ENCODE measurements at regions not wholly inside any gene's neighbourhood (a gene's known extent, or its start where the extent isn't known, plus 50 kb on each side); places are given as distances from the start of the nearest gene placed in this dataset.
"Not testable (repeated sequence)": the region's sequence is repeated elsewhere in the genome, so short reads cannot be mapped to it uniquely, and the experiment has no call there.

DNA sequence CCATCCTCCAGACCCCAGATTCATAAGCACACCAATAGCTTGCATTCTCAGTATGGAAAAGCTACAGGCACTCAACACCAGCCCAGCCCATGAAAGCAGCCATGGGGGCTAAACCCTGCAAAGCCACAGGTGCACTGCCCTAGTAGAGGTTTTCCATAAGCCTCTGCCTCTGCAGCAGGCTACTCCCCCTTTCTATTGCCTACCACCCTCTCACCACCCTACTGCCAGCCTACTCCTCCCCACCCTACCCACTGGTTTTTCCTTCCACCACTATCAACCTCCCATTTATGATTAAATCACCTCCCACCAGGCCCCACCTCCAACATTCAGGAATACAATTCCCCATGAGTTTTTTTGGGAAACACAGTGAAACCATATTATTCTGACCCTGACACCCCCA lies 96.4 kb upstream of the TEKT4 start:
- H3K4me3 Mint-ChIP-seq (ENCODE audit: unreplicated experiment) = no peak overlapping the region
- no peaks in the 10 kb centered on the region for H3K4me1 Mint-ChIP-seq (ENCODE audit: unreplicated experiment)
- TF ChIP-seq, protein P1, sequence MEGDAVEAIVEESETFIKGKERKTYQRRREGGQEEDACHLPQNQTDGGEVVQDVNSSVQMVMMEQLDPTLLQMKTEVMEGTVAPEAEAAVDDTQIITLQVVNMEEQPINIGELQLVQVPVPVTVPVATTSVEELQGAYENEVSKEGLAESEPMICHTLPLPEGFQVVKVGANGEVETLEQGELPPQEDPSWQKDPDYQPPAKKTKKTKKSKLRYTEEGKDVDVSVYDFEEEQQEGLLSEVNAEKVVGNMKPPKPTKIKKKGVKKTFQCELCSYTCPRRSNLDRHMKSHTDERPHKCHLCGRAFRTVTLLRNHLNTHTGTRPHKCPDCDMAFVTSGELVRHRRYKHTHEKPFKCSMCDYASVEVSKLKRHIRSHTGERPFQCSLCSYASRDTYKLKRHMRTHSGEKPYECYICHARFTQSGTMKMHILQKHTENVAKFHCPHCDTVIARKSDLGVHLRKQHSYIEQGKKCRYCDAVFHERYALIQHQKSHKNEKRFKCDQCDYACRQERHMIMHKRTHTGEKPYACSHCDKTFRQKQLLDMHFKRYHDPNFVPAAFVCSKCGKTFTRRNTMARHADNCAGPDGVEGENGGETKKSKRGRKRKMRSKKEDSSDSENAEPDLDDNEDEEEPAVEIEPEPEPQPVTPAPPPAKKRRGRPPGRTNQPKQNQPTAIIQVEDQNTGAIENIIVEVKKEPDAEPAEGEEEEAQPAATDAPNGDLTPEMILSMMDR (IDR thresholded peaks at IDR 0.05; ENCODE audit: unreplicated experiment) = no peak
- peaks cover 21% of the 10 kb centered on the region for H3K27me3 Mint-ChIP-seq (ENCODE audit: unreplicated experiment)
- H3K27ac Mint-ChIP-seq (ENCODE audit: unreplicated experiment) = no peak overlapping the region
- H3K36me3 Mint-ChIP-seq (ENCODE audit: low read depth, unreplicated experiment) = no peaks in the 10 kb centered on the region
- H3K9me3 Mint-ChIP-seq (ENCODE audit: unreplicated experiment) = no peaks in the 10 kb centered on the region
- no peak for DNase-seq (ENCODE audit: low spot score)

- H3K9me3 Mint-ChIP-seq (ENCODE audit: unreplicated experiment) = no peaks in the 10 kb centered on the region
- H3K27me3 Mint-ChIP-seq (ENCODE audit: unreplicated experiment) = peaks cover 16% of the 10 kb centered on the region
- no peaks in the 10 kb centered on the region for H3K4me1 Mint-ChIP-seq (ENCODE audit: unreplicated experiment)
- DNase-seq (ENCODE audit: low spot score) = no peak
- TF ChIP-seq, protein P1 (IDR thresholded peaks at IDR 0.05; ENCODE audit: unreplicated experiment) = no peak
- H3K4me3 Mint-ChIP-seq (ENCODE audit: unreplicated experiment) = no peak overlapping the region
- no peak overlapping the region for H3K27ac Mint-ChIP-seq (ENCODE audit: unreplicated experiment)
- no peaks in the 10 kb centered on the region for H3K36me3 Mint-ChIP-seq (ENCODE audit: low read depth, unreplicated experiment)
Observed at GRCh38 chr2:94776036-94776435, 95.2 kb upstream of the TEKT4 start.

- not testable (repeated sequence) for H3K4me1 Mint-ChIP-seq (ENCODE audit: unreplicated experiment); H3K27ac Mint-ChIP-seq (ENCODE audit: unreplicated experiment); H3K27me3 Mint-ChIP-seq (ENCODE audit: unreplicated experiment); DNase-seq (ENCODE audit: low spot score); H3K9me3 Mint-ChIP-seq (ENCODE audit: unreplicated experiment); H3K36me3 Mint-ChIP-seq (ENCODE audit: low read depth, unreplicated experiment); H3K4me3 Mint-ChIP-seq (ENCODE audit: unreplicated experiment)
Observed at GRCh38 chr2:94785105-94785504, 86.1 kb upstream of the TEKT4 start.

GRCh38 chr2:94786424-94786823 lies 84.8 kb upstream of the TEKT4 start:
- not testable (repeated sequence) for H3K27me3 Mint-ChIP-seq (ENCODE audit: unreplicated experiment); DNase-seq (ENCODE audit: low spot score); H3K9me3 Mint-ChIP-seq (ENCODE audit: unreplicated experiment); H3K4me3 Mint-ChIP-seq (ENCODE audit: unreplicated experiment); H3K36me3 Mint-ChIP-seq (ENCODE audit: low read depth, unreplicated experiment); H3K27ac Mint-ChIP-seq (ENCODE audit: unreplicated experiment); H3K4me1 Mint-ChIP-seq (ENCODE audit: unreplicated experiment)

DNA sequence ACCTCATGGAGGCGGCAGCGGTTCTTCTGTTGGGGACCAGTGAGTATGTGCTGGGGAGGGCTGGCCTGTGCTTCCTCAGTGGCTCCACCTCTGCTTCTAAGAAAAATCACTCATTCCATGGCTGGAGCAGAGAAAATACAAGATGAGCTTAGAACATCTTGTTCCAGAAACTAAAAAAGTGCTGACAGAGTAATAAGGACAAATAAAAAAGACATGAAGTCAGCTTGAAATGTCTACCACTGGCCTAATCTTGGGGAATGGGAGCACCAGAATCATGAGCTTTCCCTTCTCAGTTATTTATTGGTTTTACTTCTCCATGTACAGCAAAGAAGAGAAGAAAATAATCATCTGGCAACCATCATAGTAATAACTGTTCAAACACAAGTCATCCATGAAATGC lies 81.1 kb upstream of the TEKT4 start:
- H3K9me3 Mint-ChIP-seq (ENCODE audit: unreplicated experiment); DNase-seq (ENCODE audit: low spot score); H3K36me3 Mint-ChIP-seq (ENCODE audit: low read depth, unreplicated experiment); H3K27me3 Mint-ChIP-seq (ENCODE audit: unreplicated experiment); H3K27ac Mint-ChIP-seq (ENCODE audit: unreplicated experiment); H3K4me3 Mint-ChIP-seq (ENCODE audit: unreplicated experiment); H3K4me1 Mint-ChIP-seq (ENCODE audit: unreplicated experiment): not testable (repeated sequence)

- H3K27me3 Mint-ChIP-seq (ENCODE audit: unreplicated experiment); H3K36me3 Mint-ChIP-seq (ENCODE audit: low read depth, unreplicated experiment); H3K4me1 Mint-ChIP-seq (ENCODE audit: unreplicated experiment); DNase-seq (ENCODE audit: low spot score); H3K27ac Mint-ChIP-seq (ENCODE audit: unreplicated experiment); H3K9me3 Mint-ChIP-seq (ENCODE audit: unreplicated experiment); H3K4me3 Mint-ChIP-seq (ENCODE audit: unreplicated experiment): not testable (repeated sequence)
- TF ChIP-seq, protein P1 (IDR thresholded peaks at IDR 0.05; ENCODE audit: unreplicated experiment) = peak; percentile 62
Observed at GRCh38 chr2:94797235-94797634, 74.0 kb upstream of the TEKT4 start.
